GM23248 (cell line): ENCODE measurements at regions not wholly inside any gene's neighbourhood (a gene's known extent, or its start where the extent isn't known, plus 50 kb on each side); places are given as distances from the start of the nearest gene placed in this dataset.
A peak's percentile ranks its signal among the peaks of the same experiment; 100 is the strongest.

ENCODE experiments used
- DNase-seq: peaks from one replicate; pipeline ENCODE4 v3.0.0-alpha.2; 2015
- H2AFZ ChIP-seq: fragments of 200-600 bp; sonication (generic); 2 replicates; pipeline ENCODE4 v1.6.1; 2016; ENCODE audit warnings: antibody characterized with exemption
- H3F3A ChIP-seq: fragments of 200-600 bp; sonication (generic); 2 replicates; pipeline ENCODE4 v1.6.1; 2016; ENCODE audit warnings: mild to moderate bottlenecking, antibody characterized with exemption, mixed run types; ENCODE audit not compliant: insufficient read depth
- H3K27ac ChIP-seq: fragments of 200-600 bp; sonication (generic); 2 replicates; pipeline ENCODE4 v1.5.1; 2016; ENCODE audit warnings: mild to moderate bottlenecking
- H3K27me3 ChIP-seq: fragments of 200-600 bp; sonication (generic); replicated peaks from 2 replicates; pipeline ENCODE4 v1.6.1; 2016; ENCODE audit warnings: mild to moderate bottlenecking; ENCODE audit not compliant: insufficient read depth
- H3K36me3 ChIP-seq: fragments of 200-600 bp; sonication (generic); 2 replicates; pipeline ENCODE4 v1.6.1; 2016; ENCODE audit warnings: low read depth, mild to moderate bottlenecking
- H3K4me1 ChIP-seq: fragments of 200-600 bp; sonication (generic); 2 replicates; pipeline ENCODE4 v1.6.1; 2016; ENCODE audit warnings: mild to moderate bottlenecking; ENCODE audit not compliant: insufficient read depth
- H3K4me2 ChIP-seq: fragments of 200-600 bp; sonication (generic); one replicate; pipeline ENCODE4 v1.6.1; 2016; ENCODE audit warnings: mild to moderate bottlenecking; ENCODE audit not compliant: unreplicated experiment
- H3K4me3 ChIP-seq: fragments of 200-600 bp; sonication (generic); 2 replicates; pipeline ENCODE4 v1.5.1; 2016; ENCODE audit warnings: mild to moderate bottlenecking
- H3K79me2 ChIP-seq: fragments of 200-600 bp; sonication (generic); 2 replicates; pipeline ENCODE4 v1.6.1; 2016; ENCODE audit warnings: mild to moderate bottlenecking; ENCODE audit not compliant: insufficient read depth
- H3K9ac ChIP-seq: fragments of 200-600 bp; sonication (generic); 2 replicates; pipeline ENCODE4 v1.6.1; 2016; ENCODE audit warnings: mild to moderate bottlenecking
- H3K9me2 ChIP-seq: fragments of 200-600 bp; sonication (generic); 2 replicates; pipeline ENCODE4 v1.6.1; 2016; ENCODE audit warnings: mixed run types, mild to moderate bottlenecking, moderate library complexity; ENCODE audit not compliant: insufficient read depth
- H3K9me3 ChIP-seq: fragments of 200-600 bp; sonication (generic); one replicate; pipeline ENCODE4 v1.6.1; 2017; ENCODE audit warnings: low read depth
- H4K20me1 ChIP-seq: fragments of 200-600 bp; sonication (generic); 2 replicates; pipeline ENCODE4 v1.6.0; 2016; ENCODE audit not compliant: insufficient read depth
- EZH2 ChIP-seq: fragments of 200-600 bp; sonication (generic); IDR thresholded peaks from 2 replicates; pipeline ENCODE4 v1.6.1; 2018; ENCODE audit warnings: antibody characterized with exemption, mild to moderate bottlenecking; ENCODE audit not compliant: insufficient read depth, poor library complexity, severe bottlenecking
- EZH2phosphoT487 ChIP-seq: fragments of 200-600 bp; sonication (generic); IDR thresholded peaks from 2 replicates; pipeline ENCODE4 v1.6.1; 2018; ENCODE audit warnings: antibody characterized with exemption, moderate library complexity, mild to moderate bottlenecking, low read depth; ENCODE audit not compliant: insufficient read depth
- WGBS, 2 experiments: methylation state at CpG; one replicate each; pipeline ENCODE4 v1.1.6; 2015 to 2017; ENCODE audit warnings: low lambda C conversion rate in 2 of 2, low coverage in 1 of 2; ENCODE audit errors: missing lambda C conversion rate in 2 of 2; 5-methylcytosine and 5-hydroxymethylcytosine counted together
- in situ Hi-C: fragments of 300-500 bp; cut with MboI; formaldehyde crosslinking; loops from 2 replicates; pipeline ENCODE4 v1.15.0; 2020

- Histone ChIP-seq H3K36me3 (no peaks in the 10 kb centered on the region), H3K79me2 (no peaks in the 10 kb centered on the region), H3K9me2 (no peaks in the 10 kb centered on the region), H3F3A (no peaks in the 10 kb centered on the region), H3K27ac (no peak overlapping the region), H3K27me3 (no peaks in the 10 kb centered on the region), H4K20me1 (no peaks in the 10 kb centered on the region), H3K4me1 (no peaks in the 10 kb centered on the region), H3K9ac (no peak overlapping the region), H3K4me3 (no peak overlapping the region), H3K4me2 (no peak overlapping the region), H3K9me3 (no peaks in the 10 kb centered on the region), H2AFZ (no peak overlapping the region)
- in situ Hi-C loops: no loop called here
- 33 to 38% methylated on average over 1 of the region's 1 CpG for WGBS, 2 experiments
- TF ChIP-seq EZH2phosphoT487 (no peak), EZH2 (no peak)
- DNase-seq: no peak
Measured at GRCh38 chr1:181919542-181919941, 142.0 kb downstream of the ZNF648 start.

DNA sequence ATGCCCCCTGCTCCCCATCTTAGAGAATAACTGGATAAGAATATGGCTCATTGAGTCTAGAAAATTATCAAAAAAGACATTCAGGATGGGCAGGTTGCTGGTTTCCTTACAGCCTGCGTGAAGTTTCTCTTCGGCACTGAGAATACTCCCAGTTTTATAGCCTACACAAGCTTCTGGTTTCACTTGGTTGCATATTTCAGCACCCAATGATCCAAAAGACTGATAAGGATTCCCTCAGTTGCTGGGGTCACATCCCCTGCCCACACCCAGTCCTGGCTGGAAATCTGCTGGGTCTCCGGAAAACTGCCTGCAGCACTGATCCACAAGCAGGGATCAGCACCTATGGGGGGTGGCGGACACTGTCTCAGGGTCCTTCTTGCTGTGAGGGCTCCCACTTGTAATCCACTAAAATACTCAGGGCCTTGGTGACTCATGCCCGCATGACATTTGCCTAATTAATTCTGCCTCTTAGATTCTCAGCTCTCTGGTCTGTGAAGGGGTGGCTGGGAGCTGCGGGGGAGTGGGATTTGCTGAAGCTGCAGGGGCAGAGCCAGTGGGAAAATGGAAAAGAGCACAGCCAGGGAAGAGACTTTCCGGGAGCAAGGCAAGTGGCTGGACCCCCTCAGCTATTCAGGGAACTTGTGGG lies 142.5 kb downstream of the ZNF648 start:
- no peaks in the 10 kb centered on the region for H3F3A ChIP-seq
- H4K20me1 ChIP-seq: no peaks in the 10 kb centered on the region
- TF ChIP-seq EZH2phosphoT487 (no peak), EZH2 (no peak)
- no peak overlapping the region for H3K9ac ChIP-seq
- H3K79me2 ChIP-seq: no peaks in the 10 kb centered on the region
- no peak overlapping the region for H2AFZ ChIP-seq
- H3K9me2 ChIP-seq: no peaks in the 10 kb centered on the region
- H3K4me1 ChIP-seq: no peaks in the 10 kb centered on the region
- DNase-seq: no peak
- in situ Hi-C loops: no loop called here
- no peaks in the 10 kb centered on the region for H3K36me3 ChIP-seq
- 30% methylated on average over 7 of the region's 7 CpGs for WGBS, 2 experiments
- no peaks in the 10 kb centered on the region for H3K27me3 ChIP-seq
- no peak overlapping the region for H3K27ac ChIP-seq
- no peak overlapping the region for H3K4me2 ChIP-seq
- H3K4me3 ChIP-seq: no peak overlapping the region
- H3K9me3 ChIP-seq: no peaks in the 10 kb centered on the region

DNA sequence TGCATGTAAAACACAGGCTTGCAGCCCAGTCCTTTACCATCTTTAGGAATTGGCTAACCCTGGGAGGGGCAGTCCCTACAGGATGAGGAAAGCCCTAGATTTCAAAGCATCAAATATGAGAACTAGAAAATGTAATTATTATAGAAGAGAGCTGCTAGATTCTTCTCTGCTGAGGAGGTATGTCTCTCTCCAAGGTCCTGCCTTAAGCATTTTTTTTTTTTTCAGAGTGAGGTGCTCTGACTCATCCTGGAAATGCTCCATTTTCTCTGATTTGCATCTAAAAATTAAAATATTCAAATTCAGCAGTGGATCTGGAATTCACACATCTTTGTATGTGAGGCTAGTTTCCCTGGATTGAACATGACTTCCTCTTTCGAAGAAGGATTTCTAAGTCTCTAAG lies 149.8 kb downstream of the ZNF648 start:
- Histone ChIP-seq H3K36me3 (no peaks in the 10 kb centered on the region), H3K4me2 (no peak overlapping the region), H3K27ac (no peak overlapping the region), H3F3A (no peaks in the 10 kb centered on the region), H3K9me3 (no peaks in the 10 kb centered on the region), H3K79me2 (no peaks in the 10 kb centered on the region), H3K4me1 (no peaks in the 10 kb centered on the region), H4K20me1 (no peaks in the 10 kb centered on the region), H3K27me3 (no peaks in the 10 kb centered on the region), H3K4me3 (no peak overlapping the region), H3K9me2 (no peaks in the 10 kb centered on the region), H3K9ac (no peak overlapping the region), H2AFZ (no peak overlapping the region)
- no peak for TF ChIP-seq EZH2
- TF ChIP-seq EZH2phosphoT487: no peak
- peak; percentile 4 for DNase-seq
- in situ Hi-C loops: no loop called here
- whole genome bisulfite sequencing, 2 experiments: 30 to 33% methylated on average over 1 of the region's 1 CpG

DNA sequence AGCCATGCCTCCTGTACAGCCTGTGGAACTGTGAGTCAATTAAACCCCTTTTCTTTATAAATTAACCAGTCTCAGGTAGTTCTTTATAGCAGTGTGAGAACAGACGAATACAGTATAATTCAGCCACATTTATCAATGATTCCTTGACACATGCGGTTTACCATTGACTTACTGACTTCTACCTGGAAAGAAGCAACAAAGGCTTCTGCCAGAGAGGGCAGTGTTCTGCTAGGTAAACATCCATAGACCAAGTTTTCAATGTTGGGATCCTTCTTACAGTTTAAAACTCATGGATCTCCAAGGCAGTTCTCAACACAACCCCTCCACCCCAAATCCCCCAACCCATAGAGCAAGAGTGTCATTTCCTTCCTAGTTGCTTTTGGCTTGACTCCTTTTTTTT lies 150.6 kb downstream of the ZNF648 start:
- Histone ChIP-seq H3K4me3 (no peak overlapping the region), H3K4me2 (no peak overlapping the region), H3K9me3 (no peaks in the 10 kb centered on the region), H3K4me1 (no peaks in the 10 kb centered on the region), H3K36me3 (no peaks in the 10 kb centered on the region), H4K20me1 (no peaks in the 10 kb centered on the region), H3K27me3 (no peaks in the 10 kb centered on the region), H3K27ac (no peak overlapping the region), H3F3A (no peaks in the 10 kb centered on the region), H3K9ac (no peak overlapping the region), H2AFZ (no peak overlapping the region), H3K79me2 (no peaks in the 10 kb centered on the region), H3K9me2 (no peaks in the 10 kb centered on the region)
- in situ Hi-C loops: no loop called here
- TF ChIP-seq EZH2: no peak
- TF ChIP-seq EZH2phosphoT487: no peak
- WGBS, 2 experiments: 13 to 14% methylated on average over 2 of the region's 2 CpGs
- no peak for DNase-seq

GRCh38 chr1:181909010-181909409 lies 152.5 kb downstream of the ZNF648 start:
- Histone ChIP-seq H3K27me3 (no peaks in the 10 kb centered on the region), H3K9ac (no peak overlapping the region), H3K36me3 (no peaks in the 10 kb centered on the region), H3K27ac (no peak overlapping the region), H3K4me1 (no peaks in the 10 kb centered on the region), H4K20me1 (no peaks in the 10 kb centered on the region), H3K4me3 (no peak overlapping the region), H3K79me2 (no peaks in the 10 kb centered on the region), H3K4me2 (no peak overlapping the region), H2AFZ (no peak overlapping the region), H3K9me2 (no peaks in the 10 kb centered on the region), H3K9me3 (no peaks in the 10 kb centered on the region), H3F3A (no peaks in the 10 kb centered on the region)
- TF ChIP-seq EZH2phosphoT487 (no peak), EZH2 (no peak)
- in situ Hi-C loops: no loop called here
- WGBS, 2 experiments: 5 to 13% methylated on average over 1 of the region's 1 CpG
- DNase-seq: no peak
